GM18861 (cell line): ENCODE measurements at regions not wholly inside any gene's neighbourhood (a gene's known extent, or its start where the extent isn't known, plus 50 kb on each side); places are given as distances from the start of the nearest gene placed in this dataset.
"Not testable (repeated sequence)": the region's sequence is repeated elsewhere in the genome, so short reads cannot be mapped to it uniquely, and the experiment has no call there.

Experiments
- ATAC-seq: cut with Tn5 transposase; IDR thresholded peaks from one replicate; pipeline ENCODE4 v1.9.1; 2021; ENCODE audit not compliant: unreplicated experiment

DNA sequence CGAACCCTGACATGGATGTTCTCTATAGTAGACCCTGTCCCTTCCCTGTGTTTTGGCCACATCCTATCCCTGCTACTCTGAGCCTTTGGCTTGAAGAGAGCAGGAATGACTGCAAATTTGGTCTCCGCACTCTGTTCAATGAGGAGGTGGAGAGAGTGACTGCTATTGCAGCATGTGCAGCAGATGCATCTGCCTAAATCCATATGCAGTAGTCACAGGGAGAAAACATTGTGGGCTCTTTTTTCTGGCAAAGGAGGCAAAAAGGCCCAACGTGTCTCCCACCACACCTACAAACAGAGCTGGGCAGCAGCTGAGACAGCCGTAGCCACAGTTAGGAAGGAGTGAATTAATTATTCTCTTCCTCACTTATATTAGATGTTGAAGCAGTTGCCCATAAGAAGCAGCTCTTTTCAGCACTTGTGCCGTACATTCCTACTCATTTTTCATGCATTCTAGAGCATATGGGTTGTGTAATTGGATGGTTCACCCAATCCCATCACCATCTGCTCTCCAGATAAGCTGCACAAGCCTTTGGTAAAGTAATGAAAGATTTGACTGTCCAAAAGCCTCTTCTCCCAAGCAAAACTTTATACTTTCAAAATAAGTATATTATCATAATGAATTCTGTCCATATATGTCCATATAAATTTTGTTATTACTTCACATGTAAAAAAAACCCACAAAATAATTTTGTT, 147.9 kb upstream of the FAM47A start:
- ATAC-seq = no peak

DNA sequence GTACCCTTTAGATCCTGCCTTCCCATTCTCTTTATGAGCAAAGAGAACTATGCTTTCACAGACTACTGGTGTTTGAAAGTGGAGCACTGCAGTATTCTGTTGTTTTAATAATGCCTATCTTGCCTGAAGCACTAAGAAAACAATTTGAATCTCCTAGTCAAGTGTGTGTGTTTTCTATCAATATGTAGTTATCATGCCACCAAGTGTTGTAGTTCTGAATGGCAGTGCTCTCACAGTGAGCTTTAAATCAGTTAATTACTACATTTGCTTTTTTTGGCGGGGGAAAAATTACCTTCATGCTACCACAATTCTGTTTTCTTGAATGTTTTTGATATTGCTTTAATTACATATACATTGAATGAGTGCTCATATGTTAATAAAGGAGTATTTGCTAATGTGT, 143.6 kb upstream of the FAM47A start:
- ATAC-seq = no peak

DNA sequence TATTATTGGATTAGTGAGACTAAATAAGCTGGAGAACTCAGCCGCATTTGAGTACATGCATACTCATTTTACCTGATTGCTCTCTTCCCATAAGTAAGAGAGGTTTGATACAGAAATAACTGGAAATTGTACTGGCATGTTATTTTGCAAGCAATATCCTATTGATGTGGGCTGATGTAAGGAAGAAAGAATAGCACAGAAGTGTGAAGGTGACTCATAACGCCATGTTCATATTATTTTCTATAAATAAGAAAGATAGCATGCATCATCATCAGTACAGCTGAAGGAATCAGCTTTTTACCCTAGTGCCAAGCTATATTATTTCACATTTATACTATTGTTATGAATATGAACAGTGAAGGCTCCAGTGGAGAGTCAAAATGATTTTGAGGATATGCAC, 138.3 kb upstream of the FAM47A start:
- no peak for ATAC-seq

DNA sequence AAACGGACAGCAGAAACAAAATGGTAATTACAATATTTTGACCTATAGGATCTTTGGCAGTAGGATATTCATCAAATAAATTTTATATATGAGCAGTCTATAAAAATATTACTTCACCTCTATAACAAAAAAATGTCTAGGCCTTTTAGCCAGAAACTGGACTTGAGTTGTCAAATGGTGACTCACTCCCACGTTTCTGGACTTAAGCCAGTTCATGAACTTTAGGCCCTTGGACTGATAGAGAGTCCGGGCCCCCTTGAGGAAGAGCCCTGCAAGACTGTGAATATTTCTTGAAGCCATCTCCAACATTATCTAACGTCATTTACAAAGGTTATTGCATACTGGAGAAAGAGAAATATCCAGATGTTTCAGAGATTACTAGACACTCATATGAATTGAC, 106.8 kb upstream of the FAM47A start:
- no peak for ATAC-seq

DNA sequence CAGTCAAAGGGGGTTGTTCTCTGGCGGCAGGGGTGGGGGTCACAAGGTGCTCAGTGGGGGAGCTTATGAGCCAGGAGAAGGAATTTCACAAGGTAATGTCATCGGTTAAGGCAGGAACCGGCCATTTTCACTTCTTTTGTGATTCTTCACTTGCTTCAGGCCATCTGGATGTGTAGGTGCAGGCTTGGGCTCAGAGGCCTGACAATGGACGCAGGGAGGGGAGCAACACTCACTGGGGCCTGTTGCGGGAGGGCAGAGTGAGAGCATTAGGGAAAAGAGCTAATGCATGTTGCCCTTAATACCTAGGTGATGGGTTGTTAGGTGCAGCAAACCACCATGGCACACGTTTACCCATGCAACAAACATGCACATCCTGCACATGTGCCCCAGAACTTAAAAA, 98.0 kb upstream of the FAM47A start:
- not testable (repeated sequence) for ATAC-seq

DNA sequence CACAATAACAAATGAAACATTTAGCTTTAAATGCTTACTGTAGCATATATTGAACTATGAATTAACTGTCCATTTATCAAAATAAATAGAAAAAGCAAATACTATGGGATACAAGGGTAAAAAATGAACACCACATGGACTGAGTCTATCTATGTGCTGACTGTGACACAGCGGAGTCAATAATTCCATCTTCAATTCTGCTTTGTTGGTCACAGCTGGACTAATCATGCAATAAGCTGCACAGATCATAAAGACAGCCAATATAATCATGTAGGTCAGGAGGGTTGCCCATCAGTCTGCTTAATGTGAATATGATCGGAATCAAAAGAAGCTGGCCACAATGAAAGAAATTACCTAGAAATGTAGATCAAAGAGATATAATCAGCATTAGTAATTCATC, 95.7 kb upstream of the FAM47A start:
- no peak for ATAC-seq

DNA sequence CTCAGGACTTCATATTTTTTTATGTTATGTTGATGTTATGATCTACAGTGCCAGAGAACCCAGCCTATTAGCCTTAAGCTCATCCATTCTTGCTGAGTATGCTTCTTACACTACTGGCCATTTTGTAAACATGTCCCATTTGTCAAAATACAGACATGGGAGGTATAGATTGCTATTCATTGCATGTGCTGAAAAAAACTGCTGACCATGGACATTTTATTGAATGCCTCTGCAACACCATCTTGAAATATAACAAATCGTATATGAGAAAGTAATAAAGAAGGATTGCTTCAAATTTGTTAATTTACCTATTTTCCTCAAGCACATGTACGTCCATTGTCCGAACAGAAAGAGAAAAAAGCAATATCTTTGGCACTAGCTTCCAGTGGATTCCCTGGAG, 91.5 kb upstream of the FAM47A start:
- no peak for ATAC-seq

DNA sequence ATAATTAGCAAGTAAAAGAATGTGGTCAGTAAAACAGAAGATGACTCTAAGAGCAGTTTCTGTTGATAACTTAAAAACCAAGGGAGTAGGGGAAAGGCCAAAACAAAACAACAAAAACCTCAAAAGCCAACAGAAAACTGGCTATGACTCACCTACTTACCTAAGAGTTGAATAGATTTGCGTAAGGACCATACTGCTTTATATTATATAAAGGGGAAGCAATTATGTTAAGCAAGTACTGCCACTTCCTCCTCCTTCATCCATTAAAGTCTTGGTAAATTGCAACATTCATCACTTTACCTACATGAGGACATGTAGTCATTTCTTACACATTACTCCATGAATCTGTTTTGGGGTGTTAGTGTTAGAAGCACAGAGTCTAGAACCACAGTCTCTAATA, 85.9 kb upstream of the FAM47A start:
- ATAC-seq = no peak

DNA sequence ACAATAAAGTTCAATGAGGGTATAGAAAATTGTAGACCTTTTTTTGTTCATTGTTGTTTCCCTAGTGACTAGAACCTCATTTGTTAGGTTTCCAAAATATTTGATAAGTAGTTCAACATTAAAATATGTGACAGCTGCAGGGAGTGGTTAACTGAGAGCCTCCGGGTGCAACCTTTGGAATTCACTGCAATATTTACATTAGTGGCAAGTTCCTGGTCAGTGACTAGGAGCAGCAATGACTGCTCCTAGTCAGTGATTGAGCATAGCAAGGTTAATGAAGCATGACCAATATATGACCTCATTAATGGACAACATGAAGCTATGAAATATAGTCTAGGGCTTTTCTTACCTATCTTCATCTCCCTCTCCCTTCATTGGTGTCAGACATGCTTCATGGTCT, 65.8 kb upstream of the FAM47A start:
- no peak for ATAC-seq
